ENCODE measurements at regions not wholly inside any gene's neighbourhood (a gene's known extent, or its start where the extent isn't known, plus 50 kb on each side); places are given as distances from the start of the nearest gene placed in this dataset.

- Histone ChIP-seq H3K27me3 (no peaks in the 10 kb centered on the region), H3K36me3 (no peaks in the 10 kb centered on the region), H3K27ac (no peak overlapping the region), H3K4me1 (no peaks in the 10 kb centered on the region), H3K9me3 (no peaks in the 10 kb centered on the region), H3K4me3 (no peak overlapping the region)
- TF ChIP-seq POLR2AphosphoS5 (IDR thresholded peaks at IDR 0.05) (no peak), EP300 (IDR thresholded peaks at IDR 0.05) (no peak), CTCF (IDR thresholded peaks at IDR 0.05) (no peak), POLR2A (IDR thresholded peaks at IDR 0.05) (no peak)
- no peak for DNase-seq
- ATAC-seq (ENCODE audit: low FRiP score in 2 of 2): no peak
Observed at GRCh38 chr4:151921386-151921785, 160.6 kb upstream of the GATB start.

- no peak for DNase-seq
- Histone ChIP-seq H3K9me3 (peaks cover 0 to 2% (median 0%) of the 10 kb centered on the region in 4 donors), H3K36me3 (no peaks in the 10 kb centered on the region), H3K4me1 (no peaks in the 10 kb centered on the region), H3K4me3 (no peak overlapping the region), H3K27ac (no peak overlapping the region), H3K27me3 (no peaks in the 10 kb centered on the region)
- no peak for TF ChIP-seq CTCF (IDR thresholded peaks at IDR 0.05)
- TF ChIP-seq POLR2A (IDR thresholded peaks at IDR 0.05): no peak
- no peak for TF ChIP-seq POLR2AphosphoS5 (IDR thresholded peaks at IDR 0.05)
- TF ChIP-seq EP300 (IDR thresholded peaks at IDR 0.05): no peak
- ATAC-seq (ENCODE audit: low FRiP score in 2 of 2): peak in 1 of 2 donors; percentile 19
- WGBS, 2 donors: 79 to 84% methylated on average over 2 of the region's 2 CpGs
Observed at GRCh38 chr4:151917145-151917734, 156.4 kb upstream of the GATB start.

- DNase-seq (no peak), ATAC-seq (ENCODE audit: low FRiP score in 2 of 2) (no peak)
- no peak overlapping the region for H3K27ac ChIP-seq
- no peak for TF ChIP-seq EP300 (IDR thresholded peaks at IDR 0.05)
- TF ChIP-seq POLR2A (IDR thresholded peaks at IDR 0.05): no peak
- no peak for TF ChIP-seq POLR2AphosphoS5 (IDR thresholded peaks at IDR 0.05)
- no peak for TF ChIP-seq CTCF (IDR thresholded peaks at IDR 0.05)
- H3K4me1 ChIP-seq: no peaks in the 10 kb centered on the region
- peaks cover 0 to 2% (median 0%) of the 10 kb centered on the region in 4 donors for H3K9me3 ChIP-seq
- H3K4me3 ChIP-seq: no peak overlapping the region
- H3K27me3 ChIP-seq: no peaks in the 10 kb centered on the region
- H3K36me3 ChIP-seq: no peaks in the 10 kb centered on the region
- 57 to 58% methylated on average over 6 of the region's 6 CpGs for WGBS, 2 donors
Observed at GRCh38 chr4:151912632-151913031, 151.8 kb upstream of the GATB start.

- DNase-seq (peak in 1 of 2 donors; percentile 38), ATAC-seq (ENCODE audit: low FRiP score in 2 of 2) (no peak)
- WGBS, 2 donors: 78 to 81% methylated on average over 1 to 2 of the region's 2 CpGs
Observed at GRCh38 chr4:151911970-151912369, 151.2 kb upstream of the GATB start.

More at GRCh38 chr4:151911970-151912369, 151.2 kb upstream of the GATB start:
- Histone ChIP-seq H3K9me3 (peaks cover 0 to 2% (median 0%) of the 10 kb centered on the region in 4 donors), H3K36me3 (no peaks in the 10 kb centered on the region), H3K27me3 (no peaks in the 10 kb centered on the region), H3K4me3 (no peak overlapping the region), H3K27ac (no peak overlapping the region), H3K4me1 (no peaks in the 10 kb centered on the region)
- no peak for TF ChIP-seq EP300 (IDR thresholded peaks at IDR 0.05)
- TF ChIP-seq POLR2AphosphoS5 (IDR thresholded peaks at IDR 0.05): no peak
- no peak for TF ChIP-seq CTCF (IDR thresholded peaks at IDR 0.05)
- no peak for TF ChIP-seq POLR2A (IDR thresholded peaks at IDR 0.05)

All from upper lobe of left lung (tissue), 6 donors.